HG02884 (cell line): ENCODE measurements at regions not wholly inside any gene's neighbourhood (a gene's known extent, or its start where the extent isn't known, plus 50 kb on each side); places are given as distances from the start of the nearest gene placed in this dataset.
A peak's percentile ranks its signal among the peaks of the same experiment; 100 is the strongest.

ENCODE experiments used
- ATAC-seq: cut with Tn5 transposase; IDR thresholded peaks from one replicate; pipeline ENCODE4 v1.9.1; 2021; ENCODE audit warnings: mild to moderate bottlenecking, moderate library complexity; ENCODE audit not compliant: unreplicated experiment

- no peak for ATAC-seq
These were observed 101.8 kb upstream of the PREP start for GRCh38 chr6:105504706-105505105.

GRCh38 chr6:105503641-105504040, 100.8 kb upstream of the PREP start:
- ATAC-seq, result no peak

- no peak for ATAC-seq
These were observed 99.0 kb upstream of the PREP start for GRCh38 chr6:105501826-105502344.

- ATAC-seq, result no peak
These were observed 98.4 kb upstream of the PREP start for GRCh38 chr6:105501246-105501645.

GRCh38 chr6:105500693-105501092, 97.8 kb upstream of the PREP start:
- no peak for ATAC-seq

- ATAC-seq, result no peak
These were observed 97.0 kb upstream of the PREP start for GRCh38 chr6:105499931-105500330.

GRCh38 chr6:105499136-105499870, 96.4 kb upstream of the PREP start:
- ATAC-seq, result no peak

- ATAC-seq, result no peak
These were observed 94.7 kb upstream of the PREP start for GRCh38 chr6:105497549-105497948.

GRCh38 chr6:105495515-105495914, 92.6 kb upstream of the PREP start:
- no peak for ATAC-seq

GRCh38 chr6:105494688-105495087, 91.8 kb upstream of the PREP start:
- ATAC-seq, result no peak

GRCh38 chr6:105493736-105494135, 90.9 kb upstream of the PREP start:
- peak; percentile 11 for ATAC-seq

- ATAC-seq, result peak; percentile 82
These were observed 90.1 kb upstream of the PREP start for GRCh38 chr6:105492706-105493673.

- no peak for ATAC-seq
These were observed 86.3 kb upstream of the PREP start for GRCh38 chr6:105489216-105489530.

GRCh38 chr6:105488516-105489215, 85.8 kb upstream of the PREP start:
- no peak for ATAC-seq

- no peak for ATAC-seq
These were observed 84.3 kb upstream of the PREP start for GRCh38 chr6:105487040-105487790.

GRCh38 chr6:105485456-105485855, 82.6 kb upstream of the PREP start:
- ATAC-seq, result no peak

- ATAC-seq, result no peak
These were observed 81.6 kb upstream of the PREP start for GRCh38 chr6:105484238-105485161.

- no peak for ATAC-seq
These were observed 80.6 kb upstream of the PREP start for GRCh38 chr6:105483492-105483891.

GRCh38 chr6:105482921-105483320, 80.0 kb upstream of the PREP start:
- ATAC-seq, result no peak
